ENCODE measurements at regions not wholly inside any gene's neighbourhood (a gene's known extent, or its start where the extent isn't known, plus 50 kb on each side); places are given as distances from the start of the nearest gene placed in this dataset.

DNA sequence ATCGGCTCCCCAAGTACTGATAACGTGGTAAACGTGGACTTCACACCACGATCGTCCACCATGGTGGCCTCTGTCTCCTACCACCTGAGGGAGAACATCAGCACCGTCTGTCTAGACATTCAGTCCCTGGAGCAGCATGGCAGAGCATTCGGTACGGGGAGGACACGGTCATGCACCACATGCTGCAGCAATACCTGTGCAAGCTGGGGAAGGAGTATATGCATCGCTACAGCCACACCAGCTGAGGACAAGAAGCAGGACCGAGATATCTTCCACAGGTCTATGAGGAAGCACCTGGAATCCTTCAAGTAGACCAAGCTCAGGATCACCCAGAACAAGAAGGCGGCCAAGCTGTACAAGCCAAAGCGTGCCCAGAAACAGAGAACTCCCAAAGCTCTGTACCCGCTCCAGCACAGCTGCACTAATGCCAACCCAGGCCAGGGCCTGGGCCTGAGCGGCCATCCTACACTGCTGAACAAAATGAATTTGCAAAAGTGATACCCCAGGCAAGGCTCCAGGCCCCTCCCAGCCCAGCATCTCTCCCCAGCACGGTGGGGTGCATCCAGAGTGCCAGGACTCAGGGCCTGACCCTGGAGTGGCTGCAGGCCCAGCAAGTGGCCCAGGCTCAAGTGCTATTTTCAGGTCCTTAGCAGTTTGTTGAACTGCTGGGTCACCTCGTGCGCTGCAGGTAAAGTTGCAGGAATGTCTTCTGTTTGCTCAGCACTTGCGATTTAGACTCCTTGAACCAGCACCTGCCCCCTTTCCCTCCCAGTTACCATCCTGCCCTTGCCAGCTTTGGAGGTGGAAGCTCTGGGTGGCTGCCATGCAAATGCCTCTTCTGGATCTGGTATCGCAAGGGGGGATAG is 119.3 kb upstream of the SERPIND1 start:
- DNase-seq (ENCODE audit: low spot score), result no peak

DNA sequence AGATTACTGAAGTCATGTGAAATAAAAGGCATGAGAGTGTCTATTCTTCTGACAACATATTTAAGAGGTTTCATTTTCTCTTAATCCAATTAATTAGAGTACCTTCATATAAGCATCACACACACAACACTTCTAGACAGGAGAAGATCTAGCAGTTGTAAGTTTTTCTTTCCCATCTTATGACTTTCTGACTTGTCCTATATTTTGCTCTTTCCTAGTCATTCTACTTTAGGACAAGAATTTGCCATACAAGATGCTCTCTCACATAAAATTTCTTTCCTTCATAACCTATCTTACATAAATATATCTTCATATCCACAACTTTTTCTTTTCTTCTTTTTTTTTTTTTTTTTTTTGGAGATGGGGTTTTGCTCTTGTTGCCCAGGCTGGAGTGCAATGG is 118.3 kb upstream of the SERPIND1 start:
- no peak for DNase-seq (ENCODE audit: low spot score)

GRCh38 chr22:20656516-20656901 is 117.4 kb upstream of the SERPIND1 start:
- no peak for DNase-seq (ENCODE audit: low spot score)

- no peak for DNase-seq (ENCODE audit: low spot score)
Measured at GRCh38 chr22:20656902-20657836, 116.7 kb upstream of the SERPIND1 start.

Measured in germinal center (tissue), 1 donor.